T-helper 22 cell (primary cell): ENCODE measurements at regions not wholly inside any gene's neighbourhood (a gene's known extent, or its start where the extent isn't known, plus 50 kb on each side); places are given as distances from the start of the nearest gene placed in this dataset.

Source experiments
- DNase-seq: peaks from one replicate; pipeline ENCODE4 v3.0.0-alpha.2; 2020; ENCODE audit warnings: low read depth

- no peak for DNase-seq
Measured at GRCh38 chr11:95387325-95387724, 156.3 kb upstream of the SESN3 start.

DNA sequence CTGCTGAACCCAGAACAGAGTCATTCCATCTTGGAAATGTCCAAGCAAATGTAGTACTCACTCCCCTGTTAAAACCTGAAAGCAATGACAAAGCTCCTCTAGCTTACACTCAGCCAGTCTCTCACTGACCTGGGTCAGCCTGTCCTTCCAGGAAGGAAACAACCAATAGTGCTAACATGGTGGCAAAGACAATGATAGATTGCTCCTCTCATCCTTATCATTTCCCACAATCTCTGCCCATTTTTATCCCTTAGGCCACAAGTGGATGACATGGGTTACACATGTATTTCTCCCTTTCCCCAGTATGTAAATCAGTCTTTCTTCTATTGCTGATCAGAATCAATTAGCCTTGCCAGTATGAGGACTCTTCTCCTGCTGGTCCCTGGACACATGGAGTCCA lies 154.6 kb upstream of the SESN3 start:
- no peak for DNase-seq

DNA sequence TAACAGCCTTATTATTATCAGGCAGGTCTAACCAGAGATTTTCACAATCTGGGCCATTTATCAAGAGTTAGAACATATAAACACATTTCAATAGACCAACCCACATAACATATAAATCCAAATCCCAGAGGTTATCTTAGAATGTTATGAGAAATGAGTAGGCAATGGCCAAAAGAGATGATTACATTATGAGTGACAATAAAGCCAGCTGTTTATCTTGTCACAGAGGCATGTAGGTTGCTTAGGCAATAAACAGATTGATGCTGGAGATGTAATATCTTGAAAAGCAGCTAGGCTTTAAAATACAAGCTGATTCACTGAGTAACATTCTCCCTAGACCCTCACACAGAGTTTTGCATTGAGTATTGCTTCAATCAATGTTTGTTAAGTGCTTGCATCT lies 148.5 kb upstream of the SESN3 start:
- DNase-seq, result no peak

DNA sequence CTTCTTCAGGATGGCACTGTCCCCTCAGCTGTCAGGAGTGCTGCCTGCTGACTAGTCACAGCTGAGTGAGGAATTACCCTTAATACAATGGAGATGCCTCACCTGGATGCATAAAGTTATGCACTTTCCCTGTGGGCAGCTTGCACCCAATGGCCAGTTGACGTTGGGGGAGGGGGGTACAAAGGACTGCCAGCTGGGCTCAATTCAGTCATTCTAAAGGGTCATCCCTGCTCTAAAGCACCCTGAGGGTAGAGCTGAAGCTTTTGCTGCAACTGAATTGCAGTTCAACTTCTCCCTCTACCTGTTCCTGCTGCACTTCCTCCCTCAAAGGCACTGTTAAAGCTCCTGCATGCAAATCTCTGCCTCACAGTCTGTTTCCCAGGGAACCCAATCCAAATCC lies 147.8 kb upstream of the SESN3 start:
- no peak for DNase-seq

DNA sequence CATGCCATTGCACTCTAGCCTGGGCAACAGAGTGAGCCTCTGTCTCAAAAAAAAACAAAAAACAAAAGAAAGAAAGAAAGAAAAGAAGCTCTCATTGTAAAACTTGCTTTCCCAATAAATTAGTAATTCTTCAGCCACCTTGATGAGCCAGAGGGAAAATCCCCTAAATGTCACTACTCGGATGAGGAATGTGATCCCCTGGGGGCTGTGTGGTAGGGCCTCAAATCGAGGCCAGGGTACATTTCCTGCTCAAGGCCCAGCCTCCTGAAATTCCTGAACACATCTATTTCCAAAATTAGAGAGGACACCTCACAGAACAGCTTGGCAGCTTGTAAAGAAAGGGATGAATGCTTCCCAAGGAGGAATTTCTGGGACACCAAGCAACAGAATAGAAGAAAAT lies 147.1 kb upstream of the SESN3 start:
- no peak for DNase-seq

GRCh38 chr11:95375886-95376285 lies 144.9 kb upstream of the SESN3 start:
- no peak for DNase-seq

DNA sequence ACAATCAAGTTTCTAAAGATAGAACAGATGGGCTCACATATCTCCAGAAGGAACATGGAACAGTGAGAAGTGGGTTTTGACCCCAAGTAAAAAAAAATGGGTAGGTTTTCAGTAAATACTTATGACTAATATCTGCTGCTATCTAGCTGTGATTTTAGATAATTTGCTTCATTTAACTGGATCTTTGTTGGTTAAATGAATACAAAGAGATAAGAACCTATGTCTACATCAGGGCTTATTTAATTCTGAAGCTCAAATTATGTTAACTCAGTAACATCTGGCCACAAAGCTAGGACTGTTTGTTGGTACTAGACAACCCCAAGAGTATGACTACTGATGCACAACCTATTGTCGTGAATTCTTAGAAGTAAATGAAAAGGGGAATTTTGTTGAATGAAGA lies 144.4 kb upstream of the SESN3 start:
- DNase-seq, result no peak

- DNase-seq, result no peak
Measured at GRCh38 chr11:95374105-95374504, 143.1 kb upstream of the SESN3 start.

- DNase-seq, result no peak
Measured at GRCh38 chr11:95373241-95373640, 142.2 kb upstream of the SESN3 start.

- DNase-seq, result no peak
Measured at GRCh38 chr11:95372097-95372656, 141.2 kb upstream of the SESN3 start.

- DNase-seq, result no peak
Measured at GRCh38 chr11:95371153-95371552, 140.2 kb upstream of the SESN3 start.

- no peak for DNase-seq
Measured at GRCh38 chr11:95367726-95368125, 136.7 kb upstream of the SESN3 start.

DNA sequence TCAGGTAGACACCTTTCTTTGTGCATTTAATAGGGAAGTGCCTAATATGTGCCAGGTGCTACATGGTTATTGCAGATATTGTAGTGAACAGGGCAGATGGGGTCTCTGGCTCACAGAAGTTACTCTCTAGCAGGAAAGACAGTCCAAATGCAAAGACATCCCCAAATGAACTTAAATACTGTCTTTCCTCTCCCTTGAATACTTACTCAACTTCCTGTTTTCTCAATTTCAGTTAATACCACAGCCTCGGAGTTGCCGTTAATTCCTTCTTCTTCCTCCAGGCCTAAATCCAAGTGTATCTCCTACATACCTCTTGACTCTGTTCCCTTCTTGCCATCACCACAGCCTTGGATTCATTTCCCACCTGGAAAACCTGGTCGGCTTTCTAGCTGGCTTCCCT lies 134.3 kb upstream of the SESN3 start:
- DNase-seq, result no peak

GRCh38 chr11:95364324-95365295 lies 133.6 kb upstream of the SESN3 start:
- DNase-seq, result no peak

GRCh38 chr11:95363708-95364107 lies 132.7 kb upstream of the SESN3 start:
- DNase-seq, result no peak

GRCh38 chr11:95363164-95363563 lies 132.2 kb upstream of the SESN3 start:
- DNase-seq, result no peak

- no peak for DNase-seq
Measured at GRCh38 chr11:95361180-95361579, 130.2 kb upstream of the SESN3 start.

- DNase-seq, result no peak
Measured at GRCh38 chr11:95360377-95361075, 129.5 kb upstream of the SESN3 start.

DNA sequence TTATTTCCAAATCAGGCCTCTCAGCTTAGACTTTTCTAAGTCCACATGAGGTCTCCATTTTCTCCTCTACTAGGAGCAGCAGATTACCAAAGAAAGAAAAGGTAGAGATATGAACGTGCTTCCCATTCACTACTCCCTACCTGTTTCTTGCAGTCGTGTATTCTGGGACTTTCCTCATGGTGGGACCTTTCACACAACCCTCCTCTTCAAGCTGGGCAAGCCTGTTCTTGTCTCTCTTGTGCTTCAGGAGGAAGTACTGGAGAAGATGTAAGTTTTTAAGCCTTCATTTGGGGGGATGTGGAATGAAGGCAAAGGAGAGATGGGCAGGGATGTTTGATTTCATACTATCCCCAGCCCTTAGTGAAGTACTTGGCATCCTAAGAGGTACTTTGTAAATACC lies 128.8 kb upstream of the SESN3 start:
- no peak for DNase-seq

DNA sequence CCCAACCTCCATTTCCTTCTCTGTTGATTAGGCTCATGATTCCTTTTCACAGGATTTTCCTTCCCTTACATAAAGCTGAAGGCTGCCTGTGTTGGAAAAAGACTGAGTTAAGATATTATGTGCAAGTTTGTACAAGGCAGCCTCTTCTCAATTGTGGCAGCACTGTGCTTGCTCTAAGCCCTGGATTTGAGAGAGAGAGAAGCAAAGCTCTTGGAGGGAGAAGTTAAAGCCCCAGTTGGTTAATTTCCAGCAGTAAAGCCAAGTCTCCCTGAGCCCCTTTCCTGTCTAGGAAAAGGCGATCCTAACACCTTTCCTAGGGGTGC lies 128.3 kb upstream of the SESN3 start:
- DNase-seq, result no peak

- no peak for DNase-seq
Measured at GRCh38 chr11:95358511-95359340, 127.7 kb upstream of the SESN3 start.

GRCh38 chr11:95354304-95354703 lies 123.3 kb upstream of the SESN3 start:
- DNase-seq, result no peak
